ENCODE measurements at regions not wholly inside any gene's neighbourhood (a gene's known extent, or its start where the extent isn't known, plus 50 kb on each side); places are given as distances from the start of the nearest gene placed in this dataset.
"Not testable (repeated sequence)": the region's sequence is repeated elsewhere in the genome, so short reads cannot be mapped to it uniquely, and the experiment has no call there.

DNA sequence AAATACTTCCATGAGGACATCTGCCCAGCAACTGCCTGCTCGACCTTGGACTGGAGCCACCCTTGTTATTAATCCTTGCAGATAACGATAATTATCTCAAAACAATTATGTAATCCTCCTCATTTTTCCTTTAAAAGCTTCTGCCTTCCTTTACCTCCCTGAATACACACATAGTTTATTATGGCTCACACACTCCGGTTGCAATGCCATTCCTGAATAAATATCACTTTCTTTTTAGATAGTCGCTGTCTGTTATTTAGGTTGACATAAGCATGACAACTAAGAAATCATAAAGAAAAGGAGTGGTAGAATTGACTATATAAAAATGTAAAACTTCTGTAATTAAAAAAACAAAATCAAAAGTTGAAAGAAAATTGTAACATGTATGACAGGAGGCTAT is 64.8 kb downstream of the B4GALT7 start:
- not testable (repeated sequence) for DNase-seq (ENCODE audit: low spot score)

- DNase-seq (ENCODE audit: low spot score) = not testable (repeated sequence)
These were observed 65.2 kb downstream of the B4GALT7 start for GRCh38 chr5:177665172-177665571.

DNA sequence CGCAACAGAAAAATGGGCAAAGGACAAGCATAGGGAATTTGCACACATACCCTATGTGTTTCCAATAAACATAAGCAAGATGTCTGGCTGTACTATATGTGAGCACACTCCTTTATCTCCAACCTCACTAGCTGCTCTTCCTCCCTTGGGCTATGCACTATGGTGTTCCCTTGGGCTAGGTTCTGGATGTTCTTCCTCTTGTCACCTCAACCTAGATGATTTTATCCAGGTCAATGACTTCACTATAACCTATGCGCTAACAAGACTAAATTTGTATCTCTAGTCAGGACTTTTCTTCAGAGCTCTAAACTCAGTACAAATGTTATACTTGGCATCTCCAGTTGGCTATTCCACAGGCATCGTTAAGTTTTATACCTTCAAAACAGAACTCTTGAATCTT is 66.0 kb downstream of the B4GALT7 start:
- DNase-seq (ENCODE audit: low spot score) = not testable (repeated sequence)

DNA sequence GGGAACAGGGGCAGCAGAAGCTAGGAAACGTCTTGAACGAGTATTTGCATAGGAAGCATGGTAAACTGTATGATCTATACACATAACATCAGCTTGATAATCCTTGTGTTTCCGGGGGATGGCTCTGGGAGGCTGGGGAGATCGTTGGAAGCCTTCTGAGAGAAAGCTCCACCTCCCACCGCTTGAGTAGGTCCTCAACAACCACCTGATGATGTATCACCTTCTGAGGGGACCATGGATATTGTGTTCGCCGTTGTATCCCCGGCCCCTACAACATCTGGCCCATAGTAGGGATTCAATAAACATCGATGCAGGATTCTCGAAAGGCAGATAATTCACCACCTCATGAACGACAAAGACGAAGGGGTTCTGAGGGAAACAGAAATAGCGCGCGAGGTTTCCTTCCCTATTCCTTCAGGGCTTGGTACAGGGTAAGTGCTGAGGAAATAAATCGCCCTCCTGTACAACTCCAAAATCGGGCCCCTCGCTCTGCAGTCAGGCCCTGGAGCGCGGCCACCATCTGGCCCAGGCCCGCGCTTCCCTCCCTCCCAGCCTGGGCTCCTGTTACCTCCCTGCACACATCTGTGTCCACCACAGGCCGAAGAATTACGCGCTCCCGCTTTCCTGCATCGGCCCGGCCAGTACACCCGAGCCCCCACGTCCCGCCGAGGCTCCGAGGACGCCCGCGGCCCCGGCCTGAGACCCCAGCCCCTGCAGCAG is 71.3 kb downstream of the B4GALT7 start:
- not testable (repeated sequence) for DNase-seq (ENCODE audit: low spot score)

- peak; percentile 38 for DNase-seq (ENCODE audit: low spot score)
These were observed 72.1 kb downstream of the B4GALT7 start for GRCh38 chr5:177671755-177672690.
